ENCODE measurements at regions not wholly inside any gene's neighbourhood (a gene's known extent, or its start where the extent isn't known, plus 50 kb on each side); places are given as distances from the start of the nearest gene placed in this dataset.

- no peak for DNase-seq
These were observed 110.4 kb upstream of the LIFR start for GRCh38 chr5:38666668-38667498.

GRCh38 chr5:38667499-38667776 is 111.0 kb upstream of the LIFR start:
- no peaks in the 10 kb centered on the region for H3K4me1 Mint-ChIP-seq
- intact Hi-C loops (cut with micrococcal nuclease): loop anchor here in 1 of 2 donors (10.0 kb wide), 1 partner anchor 223 kb away; no protein-coding TSS in a partner anchor

More at GRCh38 chr5:38666668-38667498, 110.4 kb upstream of the LIFR start:
- Histone ChIP-seq H3K36me3 (replicated peaks in 1 of 2; ENCODE audit: control insufficient read depth in 1 of 2, insufficient read depth in 2 of 2, low read length in 2 of 2) (no peaks in the 10 kb centered on the region), H3K27ac (ENCODE audit: low read depth in 1 of 2, low read length in 2 of 2) (no peak overlapping the region), H3K27me3 (ENCODE audit: control insufficient read depth in 2 of 2, insufficient read depth in 2 of 2, low read length in 2 of 2) (peaks cover 2 to 19% of the 10 kb centered on the region in 2 donors), H3K4me3 (replicated peaks in 1 of 3; ENCODE audit: low read depth in 2 of 3, low read length in 3 of 3) (no peak overlapping the region), H3K4me2 (replicated peaks; ENCODE audit: extremely low read depth, low read length, poor library complexity, severe bottlenecking) (no peak overlapping the region), H3K79me2 (ENCODE audit: insufficient read depth, low read length) (no peaks in the 10 kb centered on the region), H2AFZ (ENCODE audit: insufficient read depth, low read depth, low read length, poor library complexity, severe bottlenecking) (no peak overlapping the region), H4K20me1 (ENCODE audit: insufficient read depth, low read length) (no peaks in the 10 kb centered on the region), H3K4me1 (ENCODE audit: control insufficient read depth in 1 of 2, insufficient read depth in 2 of 2, low read length in 2 of 2) (no peaks in the 10 kb centered on the region), H3K9ac (ENCODE audit: insufficient read depth, low read length, poor library complexity, severe bottlenecking) (no peak overlapping the region), H3K9me3 (replicated peaks in 1 of 2; ENCODE audit: control insufficient read depth in 1 of 2, insufficient read depth in 1 of 2, low read length in 2 of 2) (no peaks in the 10 kb centered on the region)
- H3K4me1 Mint-ChIP-seq: no peaks in the 10 kb centered on the region
- no peak for TF ChIP-seq CTCF (IDR thresholded peaks at IDR 0.05)
- peaks cover 14 to 28% (median 21%) of the 10 kb centered on the region in 3 donors for H3K27me3 Mint-ChIP-seq (ENCODE audit: low read depth in 3 of 3)
- intact Hi-C loops (cut with micrococcal nuclease): loop anchor here in 1 of 2 donors (10.0 kb wide), 1 partner anchor 222 kb away; no protein-coding TSS in a partner anchor
- H3K27ac Mint-ChIP-seq: no peak overlapping the region
- no peaks in the 10 kb centered on the region for H3K9me3 Mint-ChIP-seq
- H3K36me3 Mint-ChIP-seq: no peaks in the 10 kb centered on the region
- no peak overlapping the region for H3K4me3 Mint-ChIP-seq
- 77% methylated on average over 3 of the region's 5 CpGs for whole genome bisulfite sequencing (ENCODE audit: insufficient coverage)

More at GRCh38 chr5:38667499-38667776, 111.0 kb upstream of the LIFR start:
- DNase-seq: no peak
- no peaks in the 10 kb centered on the region for H4K20me1 ChIP-seq (ENCODE audit: insufficient read depth, low read length)
- TF ChIP-seq CTCF (IDR thresholded peaks at IDR 0.05): no peak
- no peak overlapping the region for H3K4me3 ChIP-seq (replicated peaks in 1 of 3; ENCODE audit: low read depth in 2 of 3, low read length in 3 of 3)
- H3K9me3 Mint-ChIP-seq: no peaks in the 10 kb centered on the region
- H3K36me3 Mint-ChIP-seq: no peaks in the 10 kb centered on the region
- no peaks in the 10 kb centered on the region for H3K36me3 ChIP-seq (replicated peaks in 1 of 2; ENCODE audit: control insufficient read depth in 1 of 2, insufficient read depth in 2 of 2, low read length in 2 of 2)
- H3K27me3 Mint-ChIP-seq (ENCODE audit: low read depth in 3 of 3): peaks cover 14 to 25% (median 21%) of the 10 kb centered on the region in 3 donors
- no peaks in the 10 kb centered on the region for H3K4me1 ChIP-seq (ENCODE audit: control insufficient read depth in 1 of 2, insufficient read depth in 2 of 2, low read length in 2 of 2)
- H3K79me2 ChIP-seq (ENCODE audit: insufficient read depth, low read length): no peaks in the 10 kb centered on the region
- no peak overlapping the region for H2AFZ ChIP-seq (ENCODE audit: insufficient read depth, low read depth, low read length, poor library complexity, severe bottlenecking)
- no peak overlapping the region for H3K4me3 Mint-ChIP-seq
- no peak overlapping the region for H3K27ac ChIP-seq (ENCODE audit: low read depth in 1 of 2, low read length in 2 of 2)
- H3K9me3 ChIP-seq (replicated peaks in 1 of 2; ENCODE audit: control insufficient read depth in 1 of 2, insufficient read depth in 1 of 2, low read length in 2 of 2): no peaks in the 10 kb centered on the region
- H3K9ac ChIP-seq (ENCODE audit: insufficient read depth, low read length, poor library complexity, severe bottlenecking): no peak overlapping the region
- H3K27me3 ChIP-seq (ENCODE audit: control insufficient read depth in 2 of 2, insufficient read depth in 2 of 2, low read length in 2 of 2): peaks cover 0 to 14% of the 10 kb centered on the region in 2 donors
- H3K4me2 ChIP-seq (replicated peaks; ENCODE audit: extremely low read depth, low read length, poor library complexity, severe bottlenecking): no peak overlapping the region
- no peak overlapping the region for H3K27ac Mint-ChIP-seq
- no CpG with 5 or more reads among the region's 1 CpG for WGBS (ENCODE audit: insufficient coverage)

Data from CD14-positive monocyte (primary cell).